ENCODE measurements at regions not wholly inside any gene's neighbourhood (a gene's known extent, or its start where the extent isn't known, plus 50 kb on each side); places are given as distances from the start of the nearest gene placed in this dataset.

DNA sequence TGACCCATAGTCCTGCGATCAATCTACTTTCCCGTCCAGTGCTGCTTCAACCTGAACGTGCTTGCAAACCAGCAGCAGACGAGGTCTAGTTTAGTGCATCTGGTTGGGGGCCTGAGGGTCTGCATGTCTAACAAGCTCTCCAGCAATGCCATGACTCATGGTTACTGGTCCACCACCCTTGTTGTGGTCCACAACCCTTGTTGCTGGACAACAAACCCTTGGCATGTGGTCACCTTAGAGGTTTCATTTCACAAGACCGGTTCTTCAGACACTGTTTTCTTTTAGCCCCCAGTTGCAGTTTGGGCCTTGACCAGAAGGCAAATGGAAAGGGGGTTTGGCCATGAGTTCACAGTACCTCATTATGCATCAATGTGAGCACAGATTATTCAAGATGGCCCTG is 424.8 kb downstream of the QKI start:
- TF ChIP-seq CTCF (IDR thresholded peaks at IDR 0.05) (no peak), POLR2AphosphoS5 (IDR thresholded peaks at IDR 0.05) (no peak)
